ENCODE measurements at regions not wholly inside any gene's neighbourhood (a gene's known extent, or its start where the extent isn't known, plus 50 kb on each side); places are given as distances from the start of the nearest gene placed in this dataset.

- TF ChIP-seq YY1 (IDR thresholded peaks at IDR 0.05; ENCODE audit: insufficient read depth, insufficient read length), result no peak
- no peak for TF ChIP-seq SUZ12 (IDR thresholded peaks at IDR 0.05; ENCODE audit: extremely low read depth, insufficient read depth, insufficient read length)
- TF ChIP-seq ZNF274 (IDR thresholded peaks at IDR 0.05; ENCODE audit: low read depth, low read length), result no peak
Observed at GRCh38 chr12:38166225-38166624, 150.3 kb upstream of the ALG10B start.

All from NT2/D1 (cell line).